Activated CD4-positive, alpha-beta memory T cell treated with anti-CD3 and anti-CD28 coated beads, Interleukin-2, amount 10 ng/mL, durations not matched to agents 7 days and 5 days (primary cell): ENCODE measurements at regions not wholly inside any gene's neighbourhood (a gene's known extent, or its start where the extent isn't known, plus 50 kb on each side); places are given as distances from the start of the nearest gene placed in this dataset.

Experiments used
- CTCF ChIA-PET: fragments of 350-600 bp; sonication (Branson Sonifier 250); formaldehyde crosslinking; loops from one replicate; lab custom pipeline; 2021; ENCODE audit warnings: antibody characterized with exemption, inconsistent platforms; lab: Charles Lee
- POLR2A ChIA-PET: fragments of 350-600 bp; sonication (Branson Sonifier 250); formaldehyde crosslinking; loops from one replicate; lab custom pipeline; 2021; ENCODE audit warnings: antibody characterized with exemption; lab: Charles Lee
- DNase-seq: peaks from one replicate; pipeline ENCODE4 v3.0.0-alpha.2; 2020
- H3K27ac Mint-ChIP-seq: one replicate; pipeline ENCODE4 v1.8.0; 2021; ENCODE audit warnings: mild to moderate bottlenecking, mixed read lengths
- H3K27me3 Mint-ChIP-seq: one replicate; pipeline ENCODE4 v1.8.0; 2021; ENCODE audit warnings: mixed read lengths
- H3K36me3 Mint-ChIP-seq: one replicate; pipeline ENCODE4 v1.8.0; 2021; ENCODE audit warnings: low read depth, mixed read lengths
- H3K4me1 Mint-ChIP-seq: one replicate; pipeline ENCODE4 v1.8.0; 2021; ENCODE audit warnings: mixed read lengths
- H3K4me3 Mint-ChIP-seq: one replicate; pipeline ENCODE4 v1.8.0; 2021; ENCODE audit warnings: mild to moderate bottlenecking, mixed read lengths
- H3K9me3 Mint-ChIP-seq: one replicate; pipeline ENCODE4 v1.8.0; 2021; ENCODE audit warnings: mixed read lengths

DNA sequence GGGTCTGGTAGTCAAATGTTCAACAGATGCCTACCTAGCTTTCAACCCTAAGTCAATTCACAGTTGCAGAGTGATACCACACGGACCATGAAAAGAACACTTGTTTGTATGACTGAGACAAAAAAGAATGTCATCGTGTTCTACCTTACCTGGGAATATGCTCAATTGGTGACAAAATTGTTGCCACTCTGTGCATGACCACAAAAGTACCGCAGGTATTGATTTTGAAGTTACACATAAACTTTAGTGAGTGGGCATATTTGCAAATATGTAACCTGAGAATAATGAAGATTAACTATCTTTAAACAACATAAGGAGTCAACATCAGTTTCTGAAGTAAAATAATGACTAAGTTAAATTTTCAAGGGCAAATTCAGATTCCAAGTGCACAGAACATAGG, 53.4 kb upstream of the SNRPN start:
- no peak overlapping the region for H3K27ac Mint-ChIP-seq
- no peaks in the 10 kb centered on the region for H3K36me3 Mint-ChIP-seq
- H3K4me1 Mint-ChIP-seq = no peaks in the 10 kb centered on the region
- ChIA-PET CTCF (no interaction called here), POLR2A (no interaction called here)
- no peak for DNase-seq
- no peaks in the 10 kb centered on the region for H3K27me3 Mint-ChIP-seq
- H3K4me3 Mint-ChIP-seq = no peak overlapping the region
- peaks cover 22% of the 10 kb centered on the region for H3K9me3 Mint-ChIP-seq
